Astrocyte (in vitro differentiated cells and primary cell): ENCODE measurements at regions not wholly inside any gene's neighbourhood (a gene's known extent, or its start where the extent isn't known, plus 50 kb on each side); places are given as distances from the start of the nearest gene placed in this dataset.

ENCODE experiments used
- CTCF ChIP-seq: IDR thresholded peaks from 2 replicates; pipeline ENCODE4 v1.5.1; 2011; ENCODE audit warnings: low read depth, mild to moderate bottlenecking, inconsistent platforms, low read length, moderate library complexity; ENCODE audit not compliant: insufficient read depth
- EZH2 ChIP-seq: IDR thresholded peaks from 2 replicates; pipeline ENCODE4 v1.6.1; 2012; ENCODE audit warnings: mild to moderate bottlenecking, low read length, inconsistent platforms; ENCODE audit not compliant: insufficient read depth

GRCh38 chr5:148913493-148913892 lies 87.1 kb downstream of the ADRB2 start:
- TF ChIP-seq CTCF (no peak), EZH2 (no peak)
